OCI-LY7 (cell line): ENCODE measurements at regions not wholly inside any gene's neighbourhood (a gene's known extent, or its start where the extent isn't known, plus 50 kb on each side); places are given as distances from the start of the nearest gene placed in this dataset.
"Not testable (repeated sequence)": the region's sequence is repeated elsewhere in the genome, so short reads cannot be mapped to it uniquely, and the experiment has no call there.

Source experiments
- BruUV-seq: library from RNA; stranded (reverse); fragments of 400-500 nt; replicated peaks from 2 replicates; lab custom pipeline; 2021; lab: Mats Ljungman, UMichigan
- CTCF ChIA-PET: fragments of 300-600 bp; sonication (Branson Sonifier 250); formaldehyde crosslinking; loops from one replicate; lab custom pipeline; 2022; ENCODE audit warnings: antibody characterized with exemption; ENCODE audit not compliant: unreplicated experiment; lab: Charles Lee
- POLR2A ChIA-PET: fragments of 300-600 bp; sonication (Branson Sonifier 250); formaldehyde crosslinking; loops from one replicate; lab custom pipeline; 2022; ENCODE audit warnings: antibody characterized with exemption; lab: Charles Lee
- DNase-seq: peaks from one replicate; pipeline ENCODE4 v3.0.0-alpha.2; 2015; ENCODE audit warnings: low spot score
- H2AFZ ChIP-seq: fragments of 200-600 bp; sonication (generic), shearing (Covaris generic); 2 replicates; pipeline ENCODE4 v1.6.1; 2014; ENCODE audit warnings: mild to moderate bottlenecking, antibody characterized with exemption, low read length, moderate library complexity
- H3K27ac ChIP-seq: fragments of 200-600 bp; sonication (generic); 2 replicates; pipeline ENCODE4 v1.5.1; 2014; ENCODE audit warnings: mixed run types, low read depth, mild to moderate bottlenecking, moderate library complexity, low read length, inconsistent platforms; ENCODE audit not compliant: poor library complexity, severe bottlenecking
- H3K36me3 ChIP-seq: fragments of 200-600 bp; sonication (generic); 2 replicates; pipeline ENCODE4 v1.6.1; 2014; ENCODE audit warnings: mild to moderate bottlenecking, antibody characterized with exemption, low read length, moderate library complexity, mixed read lengths; ENCODE audit not compliant: insufficient read depth
- H3K4me1 ChIP-seq: fragments of 200-600 bp; sonication (generic); 2 replicates; pipeline ENCODE4 v1.5.1; 2014; ENCODE audit warnings: mild to moderate bottlenecking, low read length; ENCODE audit not compliant: insufficient read depth, poor library complexity, severe bottlenecking
- H3K4me2 ChIP-seq: fragments of 200-600 bp; sonication (generic); 2 replicates; pipeline ENCODE4 v1.6.1; 2014; ENCODE audit warnings: mild to moderate bottlenecking, low read length
- H3K4me3 ChIP-seq: fragments of 200-600 bp; sonication (generic); 2 replicates; pipeline ENCODE4 v1.5.1; 2014; ENCODE audit warnings: mild to moderate bottlenecking, low read depth, low read length; ENCODE audit not compliant: poor library complexity, severe bottlenecking
- H3K79me2 ChIP-seq: fragments of 200-600 bp; sonication (generic); 2 replicates; pipeline ENCODE4 v1.6.1; 2016; ENCODE audit warnings: low read depth, mild to moderate bottlenecking, low read length, moderate library complexity, mixed read lengths; ENCODE audit not compliant: insufficient read depth
- H3K9me2 ChIP-seq: fragments of 200-600 bp; sonication (generic); 2 replicates; pipeline ENCODE4 v1.6.1; 2016; ENCODE audit warnings: mild to moderate bottlenecking, low read length, mixed read lengths; ENCODE audit not compliant: insufficient read depth
- H3K9me3 ChIP-seq: fragments of 200-600 bp; sonication (generic); 2 replicates; pipeline ENCODE4 v1.6.1; 2014; ENCODE audit warnings: mild to moderate bottlenecking, mixed run types, low read length, mixed read lengths
- H4K20me1 ChIP-seq: fragments of 200-600 bp; sonication (generic); 2 replicates; pipeline ENCODE4 v1.6.1; 2014; ENCODE audit warnings: mild to moderate bottlenecking, antibody characterized with exemption, low read length, moderate library complexity, mixed read lengths; ENCODE audit not compliant: insufficient read depth
- CTCF ChIP-seq: fragments of 200-600 bp; sonication (generic); conservative IDR thresholded peaks from 2 replicates; pipeline ENCODE4 v1.5.1; 2014; ENCODE audit warnings: mild to moderate bottlenecking, antibody characterized with exemption, low read length, moderate library complexity, mixed read lengths
- EZH2phosphoT487 ChIP-seq: fragments of 200-600 bp; sonication (generic); IDR thresholded peaks from 2 replicates; pipeline ENCODE4 v1.6.1; 2018; ENCODE audit warnings: low read depth, borderline replicate concordance, mild to moderate bottlenecking, mixed run types, antibody characterized with exemption, low read length, moderate library complexity, mixed read lengths
- intact Hi-C: fragments of 100-400 bp; cut with micrococcal nuclease; formaldehyde crosslinking; loops from one replicate; pipeline ENCODE4 v1.10.0; 2022; ENCODE audit not compliant: unreplicated experiment

DNA sequence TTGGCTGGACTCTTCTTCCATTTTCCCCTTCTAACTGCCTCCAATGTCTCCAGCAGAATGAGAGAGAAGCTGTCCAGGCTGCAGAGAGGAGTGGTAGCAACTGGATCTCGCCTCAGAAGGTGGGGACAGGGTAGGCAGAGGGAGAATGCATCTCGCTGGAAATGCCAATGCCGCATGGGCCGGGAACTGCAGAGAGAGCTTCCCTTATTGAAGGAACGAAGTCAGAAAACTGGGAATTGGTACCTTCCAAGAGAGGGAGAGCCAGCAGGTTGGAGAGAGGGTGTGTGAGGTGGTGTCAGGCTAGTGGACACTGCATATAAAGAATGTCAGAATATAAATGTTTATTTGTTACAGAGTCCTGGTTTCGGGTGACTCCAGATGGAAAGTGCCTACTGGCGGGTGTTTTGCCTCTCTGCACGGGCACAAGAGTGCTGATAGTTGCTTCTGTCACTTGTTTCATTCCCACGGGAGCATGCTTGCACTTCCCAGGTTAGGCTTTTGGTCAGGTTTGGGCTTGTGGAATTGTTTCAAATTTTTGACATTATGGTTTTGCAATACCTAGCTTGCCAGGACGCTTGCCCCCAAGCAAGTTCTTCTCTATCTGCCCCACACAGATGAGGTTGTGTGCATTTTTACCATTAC lies 156.8 kb upstream of the STS start:
- H3K79me2 ChIP-seq = no peaks in the 10 kb centered on the region
- ChIA-PET POLR2A (interaction anchor here (1.1 kb wide), 1 partner anchor 63 kb away, joined by 3 read pairs; no protein-coding TSS in a partner anchor), CTCF (no interaction called here)
- H4K20me1 ChIP-seq = no peaks in the 10 kb centered on the region
- H3K27ac ChIP-seq = no peak overlapping the region
- H3K9me2 ChIP-seq = no peaks in the 10 kb centered on the region
- TF ChIP-seq EZH2phosphoT487 = no peak
- no peak for TF ChIP-seq CTCF
- DNase-seq = no peak
- no peaks in the 10 kb centered on the region for H3K4me1 ChIP-seq
- no peaks in the 10 kb centered on the region for H3K36me3 ChIP-seq
- H2AFZ ChIP-seq = no peak overlapping the region
- no TSS peak for BruUV-seq
- intact Hi-C loops = no loop called here
- H3K4me3 ChIP-seq = no peak overlapping the region
- no peaks in the 10 kb centered on the region for H3K9me3 ChIP-seq
- H3K4me2 ChIP-seq = no peak overlapping the region

DNA sequence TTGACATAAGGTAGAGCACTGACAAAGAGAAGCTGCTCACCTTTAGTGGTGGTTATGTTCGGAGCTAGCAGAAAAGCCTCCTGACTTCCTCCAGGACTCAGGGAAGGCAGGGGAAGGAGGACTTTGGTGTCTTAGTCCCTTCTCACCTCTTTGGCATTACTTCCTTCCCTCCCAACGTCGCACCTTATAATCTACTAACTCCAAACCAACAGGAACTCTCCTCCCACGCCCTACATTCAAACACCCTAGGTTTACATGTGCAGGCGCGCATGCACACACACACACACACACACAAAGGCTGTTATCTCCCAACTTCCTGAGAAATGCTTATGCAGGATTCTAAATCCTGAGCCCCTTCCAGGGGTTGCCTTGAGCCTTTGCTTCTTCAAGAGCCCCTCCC lies 157.7 kb upstream of the STS start:
- Histone ChIP-seq H3K4me3 (no peak overlapping the region), H3K79me2 (no peaks in the 10 kb centered on the region), H3K4me2 (no peak overlapping the region), H4K20me1 (no peaks in the 10 kb centered on the region), H3K4me1 (no peaks in the 10 kb centered on the region), H3K27ac (no peak overlapping the region), H3K9me2 (no peaks in the 10 kb centered on the region), H2AFZ (no peak overlapping the region), H3K36me3 (no peaks in the 10 kb centered on the region), H3K9me3 (no peaks in the 10 kb centered on the region)
- no TSS peak for BruUV-seq
- POLR2A ChIA-PET = no interaction called here
- CTCF ChIA-PET = no interaction called here
- TF ChIP-seq EZH2phosphoT487 (no peak), CTCF (no peak)
- no peak for DNase-seq
- intact Hi-C loops = no loop called here

DNA sequence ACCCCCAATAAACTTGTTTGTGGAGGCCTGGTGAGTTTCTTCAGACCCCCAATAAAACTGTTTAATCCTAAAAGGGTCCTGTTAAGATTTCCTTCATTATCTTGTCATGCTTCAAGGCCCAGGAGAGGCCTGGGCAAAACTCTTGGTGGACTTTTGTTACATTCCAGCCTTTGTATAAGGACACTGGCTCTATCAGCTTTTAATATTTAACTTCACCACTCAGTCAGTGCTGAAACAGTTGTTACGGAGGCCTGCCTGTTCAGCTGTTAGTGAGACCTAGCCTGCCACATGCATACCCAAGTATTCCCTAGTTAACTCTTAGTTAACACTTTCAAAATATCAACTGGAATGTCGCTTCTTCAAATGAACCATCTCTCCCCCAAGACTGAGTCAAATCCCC lies 158.8 kb upstream of the STS start:
- H3K9me3 ChIP-seq, POLR2A ChIA-PET, H3K27ac ChIP-seq, H3K79me2 ChIP-seq, BruUV-seq, H3K36me3 ChIP-seq, H4K20me1 ChIP-seq, DNase-seq, H2AFZ ChIP-seq, intact Hi-C loops, H3K9me2 ChIP-seq, H3K4me2 ChIP-seq, CTCF ChIA-PET, H3K4me1 ChIP-seq, H3K4me3 ChIP-seq: not testable (repeated sequence)
